OCI-LY7 (cell line): ENCODE measurements at regions not wholly inside any gene's neighbourhood (a gene's known extent, or its start where the extent isn't known, plus 50 kb on each side); places are given as distances from the start of the nearest gene placed in this dataset.

Experiments
- CTCF ChIP-seq: fragments of 200-600 bp; sonication (generic); conservative IDR thresholded peaks from 2 replicates; pipeline ENCODE4 v1.5.1; 2014; ENCODE audit warnings: mild to moderate bottlenecking, antibody characterized with exemption, low read length, moderate library complexity, mixed read lengths
- EZH2phosphoT487 ChIP-seq: fragments of 200-600 bp; sonication (generic); IDR thresholded peaks from 2 replicates; pipeline ENCODE4 v1.6.1; 2018; ENCODE audit warnings: low read depth, borderline replicate concordance, mild to moderate bottlenecking, mixed run types, antibody characterized with exemption, low read length, moderate library complexity, mixed read lengths

GRCh38 chr20:53739799-53740785, 146.5 kb upstream of the ZNF217 start:
- TF ChIP-seq CTCF (no peak), EZH2phosphoT487 (no peak)
